Hepatocyte (in vitro differentiated cells): ENCODE measurements at regions not wholly inside any gene's neighbourhood (a gene's known extent, or its start where the extent isn't known, plus 50 kb on each side); places are given as distances from the start of the nearest gene placed in this dataset.

Experiments
- DNase-seq: peaks from one replicate; pipeline ENCODE4 v3.0.0-alpha.2; 2016; ENCODE audit warnings: low spot score
- H2AFZ ChIP-seq: fragments of 200-600 bp; sonication (generic); 2 replicates; pipeline ENCODE4 v1.6.0; 2016; ENCODE audit warnings: antibody characterized with exemption, mild to moderate bottlenecking
- H3K27ac ChIP-seq: fragments of 200-600 bp; sonication (generic); 2 replicates; pipeline ENCODE4 v1.5.1; 2016; ENCODE audit warnings: mild to moderate bottlenecking
- H3K27me3 ChIP-seq: fragments of 200-600 bp; sonication (generic); 2 replicates; pipeline ENCODE4 v1.6.1; 2016
- H3K36me3 ChIP-seq: fragments of 200-600 bp; sonication (generic); replicated peaks from 2 replicates; pipeline ENCODE4 v1.5.1; 2016; ENCODE audit warnings: low read depth; ENCODE audit not compliant: insufficient read depth
- H3K4me1 ChIP-seq: fragments of 200-600 bp; sonication (generic); 2 replicates; pipeline ENCODE4 v1.5.1; 2016; ENCODE audit warnings: mild to moderate bottlenecking, moderate library complexity; ENCODE audit not compliant: insufficient read depth
- H3K4me2 ChIP-seq: fragments of 200-600 bp; sonication (generic); 2 replicates; pipeline ENCODE4 v1.6.0; 2016
- H3K4me3 ChIP-seq: fragments of 200-600 bp; sonication (generic); 2 replicates; pipeline ENCODE4 v1.5.1; 2016; ENCODE audit warnings: mild to moderate bottlenecking
- H3K79me2 ChIP-seq: fragments of 200-600 bp; sonication (generic); 2 replicates; pipeline ENCODE4 v1.6.0; 2017; ENCODE audit warnings: mild to moderate bottlenecking
- H3K9me2 ChIP-seq: fragments of 200-600 bp; sonication (generic); replicated peaks from 2 replicates; pipeline ENCODE4 v1.6.0; 2017; ENCODE audit warnings: mild to moderate bottlenecking; ENCODE audit not compliant: insufficient read depth
- H3K9me3 ChIP-seq: fragments of 200-600 bp; sonication (generic); 2 replicates; pipeline ENCODE4 v1.5.1; 2016; ENCODE audit warnings: low read depth, mild to moderate bottlenecking
- H4K20me1 ChIP-seq: fragments of 200-600 bp; sonication (generic); 2 replicates; pipeline ENCODE4 v1.6.0; 2016; ENCODE audit warnings: mild to moderate bottlenecking; ENCODE audit not compliant: insufficient read depth, poor library complexity, severe bottlenecking
- CTCF ChIP-seq: fragments of 200-600 bp; sonication (generic); IDR thresholded peaks from 2 replicates; pipeline ENCODE4 v1.5.1; 2016; ENCODE audit warnings: antibody characterized with exemption, mild to moderate bottlenecking; ENCODE audit not compliant: poor library complexity
- EZH2 ChIP-seq: fragments of 200-600 bp; sonication (generic); IDR thresholded peaks from 2 replicates; pipeline ENCODE4 v1.6.1; 2016; ENCODE audit warnings: antibody characterized with exemption, mild to moderate bottlenecking, borderline replicate concordance
- EZH2phosphoT487 ChIP-seq: fragments of 200-600 bp; sonication (generic); IDR thresholded peaks from one replicate; pipeline ENCODE4 v1.6.1; 2018; ENCODE audit warnings: antibody characterized with exemption, mild to moderate bottlenecking, low read depth, moderate library complexity; ENCODE audit not compliant: unreplicated experiment, severe bottlenecking
- WGBS: methylation state at CpG from one replicate; pipeline ENCODE4 v1.1.6; 2016; ENCODE audit warnings: low lambda C conversion rate; ENCODE audit errors: missing lambda C conversion rate; 5-methylcytosine and 5-hydroxymethylcytosine counted together

GRCh38 chr12:25004447-25004846, 55.5 kb upstream of the BCAT1 start:
- Histone ChIP-seq H3K4me3 (no peak overlapping the region), H3K9me2 (no peaks in the 10 kb centered on the region), H3K9me3 (no peaks in the 10 kb centered on the region), H2AFZ (no peak overlapping the region), H3K79me2 (no peaks in the 10 kb centered on the region), H3K27ac (no peak overlapping the region), H4K20me1 (no peaks in the 10 kb centered on the region), H3K4me1 (no peaks in the 10 kb centered on the region), H3K27me3 (no peaks in the 10 kb centered on the region), H3K4me2 (no peak overlapping the region), H3K36me3 (no peaks in the 10 kb centered on the region)
- DNase-seq: no peak
- WGBS: 91% methylated on average over 7 of the region's 7 CpGs
- TF ChIP-seq EZH2 (no peak), CTCF (no peak), EZH2phosphoT487 (no peak)

- no peaks in the 10 kb centered on the region for H3K9me2 ChIP-seq
- H3K27me3 ChIP-seq: no peaks in the 10 kb centered on the region
- no peak overlapping the region for H3K27ac ChIP-seq
- no peaks in the 10 kb centered on the region for H3K36me3 ChIP-seq
- 78% methylated on average over 2 of the region's 2 CpGs for WGBS
- no peak overlapping the region for H2AFZ ChIP-seq
- H4K20me1 ChIP-seq: no peaks in the 10 kb centered on the region
- H3K79me2 ChIP-seq: no peaks in the 10 kb centered on the region
- H3K9me3 ChIP-seq: no peaks in the 10 kb centered on the region
- no peak overlapping the region for H3K4me2 ChIP-seq
- no peaks in the 10 kb centered on the region for H3K4me1 ChIP-seq
- no peak overlapping the region for H3K4me3 ChIP-seq
- no peak for TF ChIP-seq EZH2
- TF ChIP-seq EZH2phosphoT487: no peak
- TF ChIP-seq CTCF: no peak
- no peak for DNase-seq
Measured at GRCh38 chr12:25001311-25001710, 52.4 kb upstream of the BCAT1 start.
